Mesendoderm (in vitro differentiated cells): ENCODE measurements at regions not wholly inside any gene's neighbourhood (a gene's known extent, or its start where the extent isn't known, plus 50 kb on each side); places are given as distances from the start of the nearest gene placed in this dataset.
A peak's percentile ranks its signal among the peaks of the same experiment; 100 is the strongest.

Experiments
- DNase-seq: peaks from one replicate; pipeline ENCODE4 v3.0.0; 2013
- H2AK5ac ChIP-seq: 2 replicates; pipeline ENCODE4 v1.6.1; 2013; ENCODE audit warnings: low read length, inconsistent platforms
- H2BK120ac ChIP-seq: 2 replicates; pipeline ENCODE4 v1.6.1; 2013; ENCODE audit warnings: low read depth, mild to moderate bottlenecking, low read length, moderate library complexity, mixed read lengths
- H2BK15ac ChIP-seq: replicated peaks from 2 replicates; pipeline ENCODE4 v1.6.1; 2013; ENCODE audit warnings: low read depth, mild to moderate bottlenecking, moderate library complexity
- H2BK5ac ChIP-seq: 2 replicates; pipeline ENCODE4 v1.6.1; 2013; ENCODE audit warnings: low read length, inconsistent platforms
- H3K18ac ChIP-seq: 2 replicates; pipeline ENCODE4 v1.6.1; 2013; ENCODE audit warnings: mild to moderate bottlenecking, low read length, mixed read lengths
- H3K23ac ChIP-seq: one replicate; pipeline ENCODE4 v1.6.1; 2013; ENCODE audit warnings: low read length
- H3K27ac ChIP-seq: 2 replicates; pipeline ENCODE4 v1.5.1; 2013; ENCODE audit warnings: low read depth, mild to moderate bottlenecking, inconsistent platforms, low read length, moderate library complexity
- H3K27me3 ChIP-seq: 2 replicates; pipeline ENCODE4 v1.6.1; 2013; ENCODE audit warnings: low read length, control low read depth, mild to moderate bottlenecking, inconsistent platforms; ENCODE audit not compliant: insufficient read depth, poor library complexity
- H3K36me3 ChIP-seq: 2 replicates; pipeline ENCODE4 v1.6.1; 2013; ENCODE audit warnings: low read length, inconsistent platforms; ENCODE audit not compliant: control insufficient read depth, insufficient read depth
- H3K4ac ChIP-seq: one replicate; pipeline ENCODE4 v1.6.1; 2013; ENCODE audit warnings: low read depth, mild to moderate bottlenecking, low read length, moderate library complexity
- H3K4me1 ChIP-seq: 2 replicates; pipeline ENCODE4 v1.6.1; 2013; ENCODE audit warnings: low read depth, low read length, inconsistent platforms; ENCODE audit not compliant: control insufficient read depth
- H3K4me2 ChIP-seq: 2 replicates; pipeline ENCODE4 v1.6.1; 2013; ENCODE audit warnings: low read length
- H3K4me3 ChIP-seq: 2 replicates; pipeline ENCODE4 v1.5.1; 2013; ENCODE audit warnings: mild to moderate bottlenecking, low read length
- H3K56ac ChIP-seq: one replicate; pipeline ENCODE4 v1.6.1; 2013; ENCODE audit warnings: low read length
- H3K79me1 ChIP-seq: 2 replicates; pipeline ENCODE4 v1.6.1; 2013; ENCODE audit warnings: low read length, inconsistent platforms
- H3K79me2 ChIP-seq: 2 replicates; pipeline ENCODE4 v1.6.1; 2013; ENCODE audit warnings: mild to moderate bottlenecking, low read length; ENCODE audit not compliant: control insufficient read depth, insufficient read depth
- H3K9ac ChIP-seq: 2 replicates; pipeline ENCODE4 v1.6.1; 2013; ENCODE audit warnings: low read length, inconsistent platforms
- H4K5ac ChIP-seq: one replicate; pipeline ENCODE4 v1.6.1; 2013; ENCODE audit warnings: low read length
- H4K8ac ChIP-seq: one replicate; pipeline ENCODE4 v1.6.1; 2013; ENCODE audit warnings: low read depth, mild to moderate bottlenecking, control low read depth, low read length, moderate library complexity
- WGBS: extraction: QIAGEN DNeasy Blood & Tissue Kit; methylation state at CpG from one replicate; pipeline ENCODE4 v1.1.7; 2013; ENCODE audit warnings: low lambda C conversion rate, missing lambda C conversion rate; ENCODE audit not compliant: insufficient coverage; ENCODE audit errors: extremely low coverage; 5-methylcytosine and 5-hydroxymethylcytosine counted together

- H4K5ac ChIP-seq: no peak overlapping the region
- no CpG with 5 or more reads among the region's 1 CpG for WGBS
- H3K4me2 ChIP-seq: no peak overlapping the region
- H3K56ac ChIP-seq: no peak overlapping the region
- H3K27ac ChIP-seq: no peak overlapping the region
- no peaks in the 10 kb centered on the region for H3K79me1 ChIP-seq
- H3K4ac ChIP-seq: no peak overlapping the region
- no peaks in the 10 kb centered on the region for H3K27me3 ChIP-seq
- H3K79me2 ChIP-seq: no peaks in the 10 kb centered on the region
- no peak overlapping the region for H2BK5ac ChIP-seq
- no peaks in the 10 kb centered on the region for H3K4me1 ChIP-seq
- H3K9ac ChIP-seq: no peak overlapping the region
- no peak overlapping the region for H2BK15ac ChIP-seq
- no peak overlapping the region for H3K23ac ChIP-seq
- H3K36me3 ChIP-seq: no peaks in the 10 kb centered on the region
- no peak overlapping the region for H3K18ac ChIP-seq
- H2AK5ac ChIP-seq: no peak overlapping the region
- H4K8ac ChIP-seq: no peak overlapping the region
- no peak overlapping the region for H3K4me3 ChIP-seq
- DNase-seq: no peak
- no peak overlapping the region for H2BK120ac ChIP-seq
Observed at GRCh38 chr7:114196517-114196916, 218.1 kb upstream of the FOXP2 start.

GRCh38 chr7:114190387-114190786 lies 224.2 kb upstream of the FOXP2 start:
- no peak for DNase-seq
- H2BK15ac ChIP-seq: no peak overlapping the region

GRCh38 chr7:114183311-114184088 lies 231.1 kb upstream of the FOXP2 start:
- H3K27ac ChIP-seq: no peak overlapping the region
- H3K4me1 ChIP-seq: no peaks in the 10 kb centered on the region
- no peak overlapping the region for H2BK120ac ChIP-seq
- no peaks in the 10 kb centered on the region for H3K79me1 ChIP-seq
- no peak overlapping the region for H3K23ac ChIP-seq
- H2BK5ac ChIP-seq: no peak overlapping the region
- H3K4me3 ChIP-seq: no peak overlapping the region
- no CpG with 5 or more reads among the region's 3 CpGs for WGBS
- H2BK15ac ChIP-seq: no peak overlapping the region
- H3K18ac ChIP-seq: no peak overlapping the region
- H3K36me3 ChIP-seq: no peaks in the 10 kb centered on the region
- H2AK5ac ChIP-seq: no peak overlapping the region
- no peaks in the 10 kb centered on the region for H3K27me3 ChIP-seq
- no peaks in the 10 kb centered on the region for H3K79me2 ChIP-seq
- H4K5ac ChIP-seq: no peak overlapping the region
- H3K56ac ChIP-seq: no peak overlapping the region
- no peak overlapping the region for H3K4ac ChIP-seq
- H3K4me2 ChIP-seq: no peak overlapping the region
- H3K9ac ChIP-seq: no peak overlapping the region
- no peak for DNase-seq
- H4K8ac ChIP-seq: no peak overlapping the region

More at GRCh38 chr7:114190387-114190786, 224.2 kb upstream of the FOXP2 start:
- Histone ChIP-seq H3K4me3 (no peak overlapping the region), H4K5ac (no peak overlapping the region), H3K9ac (no peak overlapping the region), H3K23ac (no peak overlapping the region), H3K4ac (no peak overlapping the region), H3K27me3 (no peaks in the 10 kb centered on the region), H3K79me2 (no peaks in the 10 kb centered on the region), H3K56ac (no peak overlapping the region), H3K36me3 (no peaks in the 10 kb centered on the region), H2AK5ac (no peak overlapping the region), H3K79me1 (no peaks in the 10 kb centered on the region), H3K4me1 (no peaks in the 10 kb centered on the region), H2BK5ac (no peak overlapping the region), H3K4me2 (no peak overlapping the region), H3K18ac (no peak overlapping the region), H4K8ac (no peak overlapping the region), H2BK120ac (no peak overlapping the region), H3K27ac (no peak overlapping the region)
- WGBS: no CpG with 5 or more reads among the region's 2 CpGs

GRCh38 chr7:114182837-114183236 lies 231.8 kb upstream of the FOXP2 start:
- no peak overlapping the region for H4K5ac ChIP-seq
- H2BK15ac ChIP-seq: no peak overlapping the region
- H3K18ac ChIP-seq: no peak overlapping the region
- no peak overlapping the region for H3K4ac ChIP-seq
- no peak overlapping the region for H3K4me2 ChIP-seq
- no peak overlapping the region for H3K9ac ChIP-seq
- H3K56ac ChIP-seq: no peak overlapping the region
- H3K4me3 ChIP-seq: no peak overlapping the region
- no peak overlapping the region for H2BK120ac ChIP-seq
- H3K36me3 ChIP-seq: no peaks in the 10 kb centered on the region
- no peak overlapping the region for H2BK5ac ChIP-seq
- H3K79me2 ChIP-seq: no peaks in the 10 kb centered on the region
- no peaks in the 10 kb centered on the region for H3K79me1 ChIP-seq
- WGBS: no CpG with 5 or more reads among the region's 1 CpG
- H4K8ac ChIP-seq: no peak overlapping the region
- no peaks in the 10 kb centered on the region for H3K27me3 ChIP-seq
- no peak for DNase-seq
- H3K4me1 ChIP-seq: no peaks in the 10 kb centered on the region
- no peak overlapping the region for H3K23ac ChIP-seq
- H2AK5ac ChIP-seq: no peak overlapping the region
- no peak overlapping the region for H3K27ac ChIP-seq

- Histone ChIP-seq H3K4ac (no peak overlapping the region), H3K23ac (no peak overlapping the region), H2BK15ac (no peak overlapping the region), H3K9ac (no peak overlapping the region), H4K5ac (no peak overlapping the region), H3K79me2 (no peaks in the 10 kb centered on the region), H4K8ac (no peak overlapping the region), H3K27me3 (no peaks in the 10 kb centered on the region), H2BK120ac (no peak overlapping the region), H2BK5ac (no peak overlapping the region), H3K4me1 (no peaks in the 10 kb centered on the region), H3K4me2 (no peak overlapping the region), H3K56ac (no peak overlapping the region), H3K4me3 (no peak overlapping the region), H3K36me3 (no peaks in the 10 kb centered on the region), H3K79me1 (no peaks in the 10 kb centered on the region), H2AK5ac (no peak overlapping the region), H3K27ac (no peak overlapping the region), H3K18ac (no peak overlapping the region)
- DNase-seq: peak; percentile 10
- no CpG with 5 or more reads among the region's 1 CpG for WGBS
Observed at GRCh38 chr7:114181280-114181679, 233.3 kb upstream of the FOXP2 start.
